ENCODE measurements at regions not wholly inside any gene's neighbourhood (a gene's known extent, or its start where the extent isn't known, plus 50 kb on each side); places are given as distances from the start of the nearest gene placed in this dataset.
"Not testable (repeated sequence)": the region's sequence is repeated elsewhere in the genome, so short reads cannot be mapped to it uniquely, and the experiment has no call there.

DNA sequence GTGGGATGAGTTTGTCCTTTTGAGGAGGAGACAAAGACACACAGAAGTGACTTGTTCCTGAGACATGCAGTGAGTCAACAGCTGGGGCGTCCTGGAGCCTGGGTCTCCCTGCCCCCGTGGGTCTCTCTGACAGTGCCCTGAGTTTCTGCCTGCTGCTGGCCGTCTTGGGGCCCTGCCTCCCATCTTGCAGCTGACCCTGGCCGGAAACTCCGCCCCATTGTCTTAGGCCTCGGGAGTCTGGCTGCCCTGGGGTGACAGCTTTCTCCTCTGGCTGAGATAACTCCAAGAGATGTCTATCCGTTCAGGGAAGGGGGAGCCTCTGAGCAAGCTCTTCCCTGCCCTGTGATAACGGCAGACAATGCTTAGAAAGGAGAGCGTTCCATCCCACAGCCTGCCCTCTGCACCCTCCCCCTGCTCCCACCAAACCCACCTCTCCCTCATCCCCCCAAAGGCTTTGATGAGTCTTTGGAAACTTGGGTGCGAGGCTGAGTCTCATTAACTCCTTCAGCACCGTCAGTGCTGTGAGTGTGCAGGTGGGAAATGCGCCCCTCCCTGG, 69.5 kb upstream of the PODXL start:
- H3K4me2 ChIP-seq (ENCODE audit: insufficient read depth, low read length) = peak overlapping the region; percentile 57
- H3K4me1 ChIP-seq (ENCODE audit: insufficient read depth, low read length) = peaks cover 33% of the 10 kb centered on the region

DNA sequence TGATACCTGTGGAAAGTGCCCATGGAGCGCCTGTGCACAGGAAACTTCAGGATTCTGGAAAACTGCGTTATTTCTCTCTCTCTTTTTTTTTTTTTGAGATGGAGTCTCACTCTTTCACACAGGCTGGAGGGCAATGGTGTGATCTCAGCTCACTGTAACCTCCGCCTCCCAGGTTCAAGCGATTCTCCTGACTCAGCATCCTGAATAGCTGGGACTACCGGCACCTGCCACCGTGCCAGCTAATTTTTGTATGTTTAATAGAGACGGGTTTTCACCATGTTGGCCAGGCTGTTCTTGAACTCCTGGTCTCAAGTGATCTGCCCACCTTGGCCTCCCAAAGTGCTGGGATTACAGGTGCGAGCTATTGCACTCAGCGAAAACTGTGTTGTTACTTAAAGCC, 68.9 kb upstream of the PODXL start:
- Histone ChIP-seq H3K4me2 (ENCODE audit: insufficient read depth, low read length) (peak overlapping the region; percentile 57), H3K4me1 (ENCODE audit: insufficient read depth, low read length) (peaks cover 33% of the 10 kb centered on the region), H2AFZ (ENCODE audit: low read length) (peak overlapping the region; percentile 76)
- H3K27ac ChIP-seq (ENCODE audit: low read depth, low read length); H3K79me2 ChIP-seq (ENCODE audit: insufficient read depth, low read length); H3K36me3 ChIP-seq (ENCODE audit: insufficient read depth, low read length); H3K27me3 ChIP-seq (ENCODE audit: insufficient read depth, low read length); DNase-seq (ENCODE audit: insufficient read length, low spot score, missing footprints); H4K20me1 ChIP-seq (ENCODE audit: insufficient read depth, low read length); H3K4me3 ChIP-seq (ENCODE audit: insufficient read depth, low read length); H3K9me3 ChIP-seq (ENCODE audit: low read depth, low read length): not testable (repeated sequence)

More for the DNA sequence above, 69.5 kb upstream of the PODXL start:
- Histone ChIP-seq H3K79me2 (ENCODE audit: insufficient read depth, low read length) (no peaks in the 10 kb centered on the region), H2AFZ (ENCODE audit: low read length) (peak overlapping the region; percentile 76), H3K27me3 (ENCODE audit: insufficient read depth, low read length) (no peaks in the 10 kb centered on the region), H3K4me3 (ENCODE audit: insufficient read depth, low read length) (no peak overlapping the region), H3K36me3 (ENCODE audit: insufficient read depth, low read length) (no peaks in the 10 kb centered on the region), H3K9me3 (ENCODE audit: low read depth, low read length) (no peaks in the 10 kb centered on the region), H3K27ac (ENCODE audit: low read depth, low read length) (peak overlapping the region; percentile 49), H4K20me1 (ENCODE audit: insufficient read depth, low read length) (no peaks in the 10 kb centered on the region)
- peak; percentile 95 for DNase-seq (ENCODE audit: insufficient read length, low spot score, missing footprints)
- TF ChIP-seq, protein P1, sequence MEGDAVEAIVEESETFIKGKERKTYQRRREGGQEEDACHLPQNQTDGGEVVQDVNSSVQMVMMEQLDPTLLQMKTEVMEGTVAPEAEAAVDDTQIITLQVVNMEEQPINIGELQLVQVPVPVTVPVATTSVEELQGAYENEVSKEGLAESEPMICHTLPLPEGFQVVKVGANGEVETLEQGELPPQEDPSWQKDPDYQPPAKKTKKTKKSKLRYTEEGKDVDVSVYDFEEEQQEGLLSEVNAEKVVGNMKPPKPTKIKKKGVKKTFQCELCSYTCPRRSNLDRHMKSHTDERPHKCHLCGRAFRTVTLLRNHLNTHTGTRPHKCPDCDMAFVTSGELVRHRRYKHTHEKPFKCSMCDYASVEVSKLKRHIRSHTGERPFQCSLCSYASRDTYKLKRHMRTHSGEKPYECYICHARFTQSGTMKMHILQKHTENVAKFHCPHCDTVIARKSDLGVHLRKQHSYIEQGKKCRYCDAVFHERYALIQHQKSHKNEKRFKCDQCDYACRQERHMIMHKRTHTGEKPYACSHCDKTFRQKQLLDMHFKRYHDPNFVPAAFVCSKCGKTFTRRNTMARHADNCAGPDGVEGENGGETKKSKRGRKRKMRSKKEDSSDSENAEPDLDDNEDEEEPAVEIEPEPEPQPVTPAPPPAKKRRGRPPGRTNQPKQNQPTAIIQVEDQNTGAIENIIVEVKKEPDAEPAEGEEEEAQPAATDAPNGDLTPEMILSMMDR (IDR thresholded peaks at IDR 0.05; ENCODE audit: extremely low read depth, low read depth, low read length) = peak; percentile 13

DNA sequence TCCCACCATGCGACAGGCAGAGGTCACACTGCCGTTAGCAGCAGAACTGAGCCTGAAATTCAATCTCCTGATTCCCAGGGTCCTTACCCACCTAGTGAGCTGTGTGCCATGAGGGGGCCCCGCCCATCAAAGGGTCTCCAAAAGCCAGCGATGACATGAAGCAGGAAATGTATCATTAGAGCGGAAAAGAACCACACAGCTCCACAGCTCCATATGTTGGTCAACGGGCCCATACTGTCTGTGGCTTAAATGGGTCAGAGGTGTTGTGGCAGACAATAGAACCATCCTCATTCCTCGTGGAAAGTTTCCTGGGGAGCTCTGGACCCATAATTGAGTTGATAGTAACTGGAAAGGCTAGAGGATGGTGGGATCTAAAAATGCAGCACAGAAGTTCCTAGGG, 68.1 kb upstream of the PODXL start:
- DNase-seq (ENCODE audit: insufficient read length, low spot score, missing footprints) = no peak
- Histone ChIP-seq H3K4me1 (ENCODE audit: insufficient read depth, low read length) (peaks cover 25% of the 10 kb centered on the region), H3K27me3 (ENCODE audit: insufficient read depth, low read length) (no peaks in the 10 kb centered on the region), H3K4me2 (ENCODE audit: insufficient read depth, low read length) (no peak overlapping the region), H2AFZ (ENCODE audit: low read length) (no peak overlapping the region), H3K79me2 (ENCODE audit: insufficient read depth, low read length) (no peaks in the 10 kb centered on the region), H3K4me3 (ENCODE audit: insufficient read depth, low read length) (no peak overlapping the region), H3K36me3 (ENCODE audit: insufficient read depth, low read length) (no peaks in the 10 kb centered on the region), H3K27ac (ENCODE audit: low read depth, low read length) (no peak overlapping the region), H4K20me1 (ENCODE audit: insufficient read depth, low read length) (no peaks in the 10 kb centered on the region), H3K9me3 (ENCODE audit: low read depth, low read length) (no peaks in the 10 kb centered on the region)
- TF ChIP-seq, protein P1 (IDR thresholded peaks at IDR 0.05; ENCODE audit: extremely low read depth, low read depth, low read length) = no peak

DNA sequence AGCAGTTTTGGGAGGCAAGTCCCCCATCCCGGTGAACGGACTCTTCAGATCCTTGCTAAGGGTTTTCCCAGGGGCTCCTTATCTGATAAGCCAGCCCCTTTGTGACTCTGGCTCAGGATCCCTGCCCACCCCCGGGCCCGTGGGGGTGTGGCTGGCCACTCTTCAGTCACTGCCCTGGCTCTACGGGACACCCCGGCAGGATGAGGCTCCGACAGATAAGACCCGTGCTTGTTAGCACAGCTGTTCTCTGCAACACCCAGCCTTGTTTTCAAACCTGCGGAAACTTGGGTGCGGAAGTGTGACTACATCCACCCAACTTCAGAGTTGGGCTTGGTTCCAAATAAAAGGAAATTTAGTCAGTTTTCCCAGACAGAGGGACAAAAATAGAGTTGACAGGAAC, 66.7 kb upstream of the PODXL start:
- no peaks in the 10 kb centered on the region for H3K27me3 ChIP-seq (ENCODE audit: insufficient read depth, low read length)
- DNase-seq (ENCODE audit: insufficient read length, low spot score, missing footprints) = no peak
- peaks cover 12% of the 10 kb centered on the region for H3K4me1 ChIP-seq (ENCODE audit: insufficient read depth, low read length)

More for the DNA sequence above, 66.7 kb upstream of the PODXL start:
- Histone ChIP-seq H3K9me3 (ENCODE audit: low read depth, low read length) (no peaks in the 10 kb centered on the region), H3K4me2 (ENCODE audit: insufficient read depth, low read length) (no peak overlapping the region), H3K27ac (ENCODE audit: low read depth, low read length) (no peak overlapping the region), H3K36me3 (ENCODE audit: insufficient read depth, low read length) (no peaks in the 10 kb centered on the region), H2AFZ (ENCODE audit: low read length) (no peak overlapping the region), H3K4me3 (ENCODE audit: insufficient read depth, low read length) (no peak overlapping the region), H3K79me2 (ENCODE audit: insufficient read depth, low read length) (no peaks in the 10 kb centered on the region), H4K20me1 (ENCODE audit: insufficient read depth, low read length) (no peaks in the 10 kb centered on the region)
- TF ChIP-seq, protein P1 (IDR thresholded peaks at IDR 0.05; ENCODE audit: extremely low read depth, low read depth, low read length) = no peak

Data from osteoblast (primary cell).